HG02798 (cell line): ENCODE measurements at regions not wholly inside any gene's neighbourhood (a gene's known extent, or its start where the extent isn't known, plus 50 kb on each side); places are given as distances from the start of the nearest gene placed in this dataset.
"Not testable (repeated sequence)": the region's sequence is repeated elsewhere in the genome, so short reads cannot be mapped to it uniquely, and the experiment has no call there.

ENCODE experiments used
- ATAC-seq: cut with Tn5 transposase; IDR thresholded peaks from one replicate; pipeline ENCODE4 v1.9.1; 2021; ENCODE audit warnings: mild to moderate bottlenecking; ENCODE audit not compliant: unreplicated experiment, poor library complexity

- ATAC-seq: no peak
Measured at GRCh38 chr16:47924950-47925349, 230.8 kb downstream of the ABCC12 start.

DNA sequence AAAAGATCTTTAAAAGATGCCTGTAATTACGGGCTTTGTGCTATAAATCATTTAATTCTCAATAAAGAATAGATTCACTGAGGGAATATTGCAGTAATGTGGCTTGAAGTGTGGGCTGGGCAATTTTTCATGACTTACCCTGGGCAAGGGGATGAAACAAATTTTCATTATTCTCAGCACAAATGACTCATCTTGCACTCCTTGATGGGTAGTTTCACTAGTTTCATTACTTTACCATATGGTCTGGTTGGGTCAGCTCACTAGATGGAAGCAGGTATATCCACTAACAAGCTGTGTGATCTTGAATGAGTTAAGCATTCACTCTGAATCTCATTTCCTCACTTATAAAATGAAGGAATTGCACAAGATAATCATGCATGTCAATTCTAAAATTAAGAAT lies 234.3 kb downstream of the ABCC12 start:
- ATAC-seq: no peak

GRCh38 chr16:47920709-47921108 lies 235.1 kb downstream of the ABCC12 start:
- no peak for ATAC-seq

GRCh38 chr16:47917118-47917517 lies 238.7 kb downstream of the ABCC12 start:
- no peak for ATAC-seq

- ATAC-seq: no peak
Measured at GRCh38 chr16:47916266-47916665, 239.5 kb downstream of the ABCC12 start.

- no peak for ATAC-seq
Measured at GRCh38 chr16:47907109-47907508, 248.7 kb downstream of the ABCC12 start.

DNA sequence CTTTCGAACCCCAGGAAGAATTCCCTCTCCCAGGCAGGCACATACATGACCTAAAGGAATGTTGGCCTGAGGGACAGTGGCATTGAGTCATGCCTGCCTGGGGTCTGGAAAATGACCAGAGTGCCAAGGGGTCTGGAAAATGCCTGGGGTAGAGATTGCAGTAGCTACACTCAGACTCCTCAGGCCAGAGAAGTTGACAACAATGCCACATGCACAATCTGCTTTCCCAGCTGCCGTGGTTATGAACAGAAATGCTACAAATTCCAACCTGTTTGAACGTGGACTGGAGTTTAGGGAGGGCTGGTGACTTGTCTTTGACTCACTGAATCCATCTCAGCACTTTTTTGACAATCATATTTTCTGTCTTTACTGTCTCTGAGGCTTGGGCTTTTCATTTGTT lies 250.0 kb downstream of the ABCC12 start:
- ATAC-seq: no peak

GRCh38 chr16:47904691-47905090 lies 251.1 kb downstream of the ABCC12 start:
- no peak for ATAC-seq

GRCh38 chr16:47903470-47903869 lies 252.3 kb downstream of the ABCC12 start:
- ATAC-seq: no peak

GRCh38 chr16:47897105-47897504 lies 258.7 kb downstream of the ABCC12 start:
- ATAC-seq: not testable (repeated sequence)

- no peak for ATAC-seq
Measured at GRCh38 chr16:47895146-47895545, 260.6 kb downstream of the ABCC12 start.

- no peak for ATAC-seq
Measured at GRCh38 chr16:47892999-47893398, 262.8 kb downstream of the ABCC12 start.

GRCh38 chr16:47888734-47889133 lies 267.1 kb downstream of the ABCC12 start:
- no peak for ATAC-seq

DNA sequence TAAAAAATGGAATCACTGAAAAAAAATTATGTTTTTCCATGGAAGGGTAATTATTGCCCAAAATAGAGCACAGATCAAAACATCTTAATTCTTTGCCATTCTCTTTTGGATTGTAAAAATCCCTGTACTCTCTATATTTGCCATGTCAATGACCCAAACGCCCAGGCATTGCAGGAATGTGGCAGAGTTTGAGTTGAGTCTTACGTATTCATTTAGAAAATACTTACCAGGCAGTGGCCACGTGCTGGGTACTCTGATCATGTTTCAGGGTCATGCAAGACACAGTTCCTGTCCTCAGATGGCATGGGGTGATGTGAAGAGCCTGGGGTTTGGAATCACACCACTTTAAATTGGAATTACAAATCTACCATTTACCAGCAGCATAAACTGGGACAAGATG lies 267.7 kb downstream of the ABCC12 start:
- no peak for ATAC-seq

DNA sequence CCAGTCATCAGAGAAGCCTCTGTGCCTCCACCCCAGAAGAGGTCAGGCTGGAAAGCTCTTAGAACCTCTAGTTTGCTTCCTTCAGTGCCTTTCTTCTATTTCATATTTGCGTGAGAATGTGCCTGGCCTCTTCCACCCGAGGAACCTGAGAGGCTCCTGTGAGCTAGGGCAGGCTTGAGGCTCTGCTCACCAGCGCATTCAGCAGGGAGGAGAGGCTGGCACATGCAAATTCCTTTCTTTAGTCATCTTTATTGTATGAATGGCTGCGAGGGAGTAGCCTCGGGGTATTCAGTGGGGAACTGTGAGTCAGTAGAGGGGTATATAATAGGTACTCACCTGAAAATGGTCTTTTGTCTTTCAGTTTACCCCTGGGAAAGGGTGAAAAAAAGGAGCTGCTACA lies 268.3 kb downstream of the ABCC12 start:
- ATAC-seq: no peak

DNA sequence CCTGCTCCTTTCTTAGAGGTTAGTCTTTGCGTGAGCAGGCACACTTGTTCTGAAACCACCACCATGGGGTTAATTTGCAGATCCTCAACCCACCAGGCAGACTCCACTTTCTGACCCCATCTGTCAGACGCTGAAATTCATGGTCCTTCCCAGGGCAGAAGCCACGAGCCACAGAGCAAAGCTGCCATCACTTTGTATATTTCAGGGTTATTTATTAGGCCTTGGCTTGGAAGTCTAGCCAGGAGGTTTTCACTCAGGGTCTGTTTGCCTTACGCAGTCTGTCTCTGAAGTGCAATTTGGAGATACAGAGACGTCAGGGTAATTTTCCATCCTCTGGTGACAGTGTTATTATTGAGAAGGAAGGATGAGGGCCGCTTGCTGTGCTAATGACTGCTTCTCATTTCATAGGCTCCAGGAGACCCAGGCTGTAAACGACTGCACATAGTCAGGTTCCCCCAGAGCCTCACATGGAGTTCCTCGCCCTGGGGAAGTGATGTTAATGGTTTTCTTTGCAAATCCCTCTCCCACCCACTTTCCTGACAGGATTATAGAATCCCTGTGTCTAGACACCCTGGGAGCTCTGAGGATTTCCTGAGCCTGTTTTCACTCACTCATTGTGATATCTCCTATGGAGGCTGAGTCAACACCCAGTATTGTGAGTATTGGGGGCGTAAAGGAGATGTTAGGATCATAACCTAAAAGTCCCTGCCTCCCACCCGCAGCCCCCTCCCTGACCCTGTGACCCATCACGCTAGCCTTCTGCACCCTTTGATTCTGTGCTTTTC lies 269.0 kb downstream of the ABCC12 start:
- ATAC-seq: no peak

DNA sequence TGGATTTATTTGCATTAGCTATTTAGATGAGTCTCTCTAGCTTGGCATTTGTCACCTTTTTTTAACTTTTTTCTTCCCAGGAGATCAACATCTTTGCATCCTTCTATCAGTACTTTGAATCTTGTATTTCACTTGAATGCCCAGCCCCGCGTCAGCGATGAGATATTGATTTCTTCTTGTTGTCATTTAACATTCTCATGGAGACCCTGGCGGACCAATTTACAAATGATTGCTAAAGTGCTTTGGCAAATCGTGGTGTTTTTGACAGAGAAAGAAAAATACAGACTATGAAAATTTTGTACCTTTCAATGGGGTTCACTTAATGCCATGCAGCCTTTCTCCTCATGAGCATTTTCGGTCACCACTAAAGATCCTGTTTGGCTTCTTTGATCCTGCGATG lies 269.7 kb downstream of the ABCC12 start:
- ATAC-seq: no peak

- no peak for ATAC-seq
Measured at GRCh38 chr16:47885489-47885888, 270.3 kb downstream of the ABCC12 start.

GRCh38 chr16:47884116-47884725 lies 271.6 kb downstream of the ABCC12 start:
- ATAC-seq: no peak

DNA sequence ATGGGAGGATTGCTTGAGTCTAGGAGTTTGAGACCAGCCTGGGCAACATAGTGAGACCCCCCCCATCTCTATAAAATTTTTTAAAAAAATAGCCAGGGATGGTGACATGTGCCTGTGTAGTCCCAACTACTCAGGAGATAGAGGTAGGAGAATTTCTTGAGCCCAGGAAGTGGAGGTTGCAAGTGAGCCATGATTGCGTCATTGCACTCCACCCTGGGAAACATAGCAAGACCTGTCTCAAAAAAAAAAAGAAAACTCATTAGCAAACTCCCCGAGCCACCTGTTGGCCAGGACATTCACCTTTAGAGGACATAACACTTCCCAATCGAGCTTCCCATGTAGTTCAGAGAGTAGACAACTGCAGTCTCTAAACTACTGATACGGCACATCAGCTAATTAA lies 274.2 kb downstream of the ABCC12 start:
- no peak for ATAC-seq

DNA sequence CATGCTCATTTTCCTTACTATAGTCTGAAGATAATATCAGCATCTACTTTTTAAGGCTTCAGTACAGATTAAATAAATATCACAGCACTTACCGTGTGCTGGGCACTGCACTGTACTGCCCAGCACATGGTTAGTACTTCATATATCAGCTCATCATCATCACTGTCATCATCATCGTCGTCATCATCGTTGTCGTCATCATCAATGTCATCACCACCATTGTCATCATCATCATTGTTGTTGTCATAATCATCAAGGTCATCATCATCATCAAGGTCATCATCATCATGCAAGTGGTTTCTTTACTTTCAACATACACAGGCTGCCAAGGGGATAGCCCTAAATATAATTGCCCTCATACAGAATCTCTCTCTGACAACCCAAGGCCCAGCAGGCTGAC lies 275.1 kb downstream of the ABCC12 start:
- ATAC-seq: no peak

DNA sequence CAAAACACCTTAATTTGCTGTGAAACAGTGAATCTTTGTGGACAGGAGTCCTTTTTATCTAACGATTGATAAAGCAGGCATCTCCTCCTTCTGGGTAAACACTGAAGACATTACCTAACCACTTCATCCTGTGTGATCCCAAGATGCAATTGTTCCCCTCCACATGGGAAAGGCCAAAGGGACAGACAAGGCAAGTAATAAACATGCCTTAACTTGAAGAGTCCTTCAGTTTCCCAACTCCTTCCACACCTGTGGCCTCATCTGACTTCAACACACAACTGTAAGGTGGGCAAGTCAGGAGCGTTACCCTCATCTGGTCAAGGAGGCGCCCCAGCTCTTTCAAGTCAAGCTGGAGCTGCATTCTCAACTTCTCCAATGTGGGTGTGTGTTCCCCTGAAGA lies 278.6 kb downstream of the ABCC12 start:
- no peak for ATAC-seq
